ENCODE measurements at regions not wholly inside any gene's neighbourhood (a gene's known extent, or its start where the extent isn't known, plus 50 kb on each side); places are given as distances from the start of the nearest gene placed in this dataset.

DNA sequence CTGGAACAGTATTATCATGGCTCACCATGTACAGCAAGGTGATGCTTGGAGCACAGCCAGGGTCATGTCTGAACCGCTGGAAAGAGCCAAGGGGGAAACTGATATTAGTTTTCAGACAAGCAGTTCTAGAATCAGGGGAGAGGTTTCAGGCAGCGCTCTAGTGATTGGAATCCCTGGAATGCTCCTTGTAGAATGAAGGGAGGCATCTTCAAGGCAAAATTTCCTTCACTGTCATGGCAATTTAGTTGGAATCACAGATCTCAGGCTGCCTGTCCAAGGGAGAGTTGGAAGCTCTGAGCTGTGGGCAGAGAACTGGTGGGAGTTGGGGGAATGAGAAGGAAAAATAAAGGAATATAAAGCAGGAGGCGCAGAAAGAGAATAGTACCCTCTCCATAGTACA, 737.1 kb downstream of the PTPRU start:
- no peak for DNase-seq

DNA sequence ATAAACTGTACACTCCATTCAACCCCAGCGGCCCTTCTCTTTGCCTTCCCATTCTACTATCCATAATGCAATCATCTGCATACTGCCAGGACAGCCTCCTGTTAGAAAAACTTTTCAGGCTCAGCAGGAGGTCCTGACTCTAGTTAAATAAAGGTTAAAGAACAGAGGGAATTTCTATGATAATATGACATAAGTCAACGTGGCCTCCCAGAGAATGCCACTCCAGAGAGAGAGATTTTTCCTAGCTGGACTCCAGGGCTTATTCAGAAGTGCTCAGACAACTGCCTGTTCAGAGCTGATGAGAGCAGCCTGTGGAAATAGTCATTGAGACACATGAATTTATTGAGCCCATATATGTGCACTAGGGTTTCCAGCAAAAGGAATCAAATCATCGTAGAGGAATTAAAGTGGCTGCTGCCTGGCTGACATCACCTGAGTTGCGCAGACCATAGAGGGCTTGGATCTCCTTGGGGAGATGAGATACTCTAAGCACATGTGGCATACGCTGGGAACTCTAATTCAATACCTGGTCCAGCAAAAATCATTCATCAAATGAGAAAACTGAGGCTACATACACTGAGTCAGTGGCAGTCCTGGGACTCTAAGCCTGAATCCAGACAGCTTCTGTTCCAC, 736.2 kb downstream of the PTPRU start:
- DNase-seq = peak; percentile 7

- no peak for DNase-seq
These were observed 735.4 kb downstream of the PTPRU start for GRCh38 chr1:29971703-29972102.

- DNase-seq = peak; percentile 17
These were observed 734.5 kb downstream of the PTPRU start for GRCh38 chr1:29970747-29971325.

GRCh38 chr1:29969576-29969975, 733.3 kb downstream of the PTPRU start:
- DNase-seq = peak; percentile 4

DNA sequence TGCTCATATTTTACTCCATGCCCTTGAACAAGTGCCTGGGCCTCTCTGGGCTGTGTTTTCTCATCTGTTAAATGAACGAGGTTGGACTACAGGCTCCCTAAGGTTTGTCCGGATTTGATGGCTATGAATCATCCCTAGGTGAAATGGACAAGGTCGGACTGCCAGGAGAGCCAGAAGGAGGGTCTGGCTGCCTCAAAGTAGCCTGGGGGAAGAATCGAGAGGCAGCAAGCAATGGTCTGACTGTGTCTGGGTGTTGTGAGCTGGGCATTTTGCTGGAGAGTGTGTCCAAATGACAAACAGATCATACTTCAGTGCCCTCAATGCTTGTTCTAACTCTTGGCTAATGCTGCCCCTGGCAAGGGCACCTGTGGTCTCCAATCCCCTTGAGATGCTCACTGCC, 730.9 kb downstream of the PTPRU start:
- DNase-seq = peak; percentile 26

DNA sequence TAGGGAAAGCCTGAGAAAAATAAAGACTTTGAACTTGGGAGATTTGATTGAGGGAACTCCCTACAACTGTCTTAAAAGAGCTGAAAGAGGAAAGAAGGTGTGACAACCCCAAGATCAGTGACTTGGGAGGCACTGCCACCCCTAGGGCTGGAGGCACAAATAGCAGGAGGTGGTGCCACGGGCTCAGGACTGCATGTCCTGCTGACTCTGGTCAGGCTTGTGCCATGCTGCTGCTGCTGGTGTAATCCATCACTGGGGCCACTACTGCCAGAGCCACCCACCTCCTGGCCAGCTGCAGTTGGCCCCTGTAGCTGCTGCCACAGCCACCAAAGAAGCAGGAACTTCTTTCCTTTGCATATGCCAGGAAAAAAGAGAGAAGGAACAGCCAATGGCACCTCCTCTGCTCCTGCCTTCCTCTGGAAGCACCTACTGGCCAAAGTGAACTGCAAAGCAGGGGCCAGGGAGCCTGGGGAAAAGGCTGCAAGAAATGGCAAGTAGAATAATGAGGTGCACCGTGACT, 730.3 kb downstream of the PTPRU start:
- no peak for DNase-seq

GRCh38 chr1:29964718-29965533, 728.6 kb downstream of the PTPRU start:
- peak; percentile 21 for DNase-seq

GRCh38 chr1:29963946-29964345, 727.6 kb downstream of the PTPRU start:
- no peak for DNase-seq

GRCh38 chr1:29962831-29963247, 726.5 kb downstream of the PTPRU start:
- no peak for DNase-seq

DNA sequence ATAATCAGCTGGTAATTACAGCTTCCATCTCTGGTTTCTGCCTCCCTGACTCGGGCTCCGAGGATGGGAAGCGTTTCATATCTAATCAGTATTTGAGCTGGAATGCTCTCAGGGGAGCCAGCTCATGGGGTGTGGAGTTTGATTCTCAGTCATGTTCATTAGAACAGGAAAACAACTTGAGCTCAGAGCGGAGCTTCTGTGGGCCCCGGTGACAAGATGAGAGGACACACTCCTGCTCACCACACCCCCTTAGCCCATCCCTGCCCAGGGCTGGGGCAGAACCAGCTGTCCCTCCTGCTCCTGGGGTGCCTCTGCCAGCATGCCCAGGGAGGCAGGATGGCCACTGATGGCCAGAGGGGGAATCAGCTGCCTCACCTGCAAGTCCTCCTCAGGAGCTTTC, 726.0 kb downstream of the PTPRU start:
- DNase-seq = no peak

- no peak for DNase-seq
These were observed 725.2 kb downstream of the PTPRU start for GRCh38 chr1:29961293-29962059.

GRCh38 chr1:29960876-29961275, 724.6 kb downstream of the PTPRU start:
- no peak for DNase-seq

DNA sequence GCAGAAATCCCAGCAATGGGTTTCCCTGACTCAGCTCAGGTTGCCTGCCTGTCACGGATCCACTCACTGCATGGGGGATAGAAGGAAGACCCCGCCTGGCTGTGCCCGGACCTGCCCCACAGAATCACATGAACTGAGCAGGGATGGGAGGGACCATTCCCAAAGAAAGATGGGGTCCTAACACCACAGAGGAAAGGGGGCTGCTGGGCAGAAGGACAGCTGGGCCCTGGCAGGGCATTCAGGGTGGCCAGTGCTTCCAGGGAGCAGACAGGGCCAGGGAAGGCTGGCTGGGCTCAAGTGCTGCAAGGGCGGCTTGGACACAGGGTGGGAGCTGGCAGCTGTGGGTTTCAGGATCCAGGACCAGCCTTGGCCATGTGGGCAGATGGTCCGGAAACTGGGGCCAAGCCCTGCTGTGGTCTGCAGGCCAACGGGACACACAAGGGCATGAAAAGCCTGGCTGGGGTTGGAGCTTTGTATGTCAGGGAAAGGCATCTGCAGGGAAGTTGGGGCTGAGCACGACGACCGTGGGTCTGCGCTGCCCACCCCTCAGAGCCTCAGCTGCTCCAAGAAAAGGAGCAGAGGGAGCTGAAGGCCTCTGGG, 723.9 kb downstream of the PTPRU start:
- DNase-seq = no peak

- DNase-seq = no peak
These were observed 723.0 kb downstream of the PTPRU start for GRCh38 chr1:29959356-29959755.

GRCh38 chr1:29958271-29958670, 721.9 kb downstream of the PTPRU start:
- no peak for DNase-seq

- no peak for DNase-seq
These were observed 720.2 kb downstream of the PTPRU start for GRCh38 chr1:29956349-29957030.

GRCh38 chr1:29954591-29954990, 718.3 kb downstream of the PTPRU start:
- DNase-seq = no peak

DNA sequence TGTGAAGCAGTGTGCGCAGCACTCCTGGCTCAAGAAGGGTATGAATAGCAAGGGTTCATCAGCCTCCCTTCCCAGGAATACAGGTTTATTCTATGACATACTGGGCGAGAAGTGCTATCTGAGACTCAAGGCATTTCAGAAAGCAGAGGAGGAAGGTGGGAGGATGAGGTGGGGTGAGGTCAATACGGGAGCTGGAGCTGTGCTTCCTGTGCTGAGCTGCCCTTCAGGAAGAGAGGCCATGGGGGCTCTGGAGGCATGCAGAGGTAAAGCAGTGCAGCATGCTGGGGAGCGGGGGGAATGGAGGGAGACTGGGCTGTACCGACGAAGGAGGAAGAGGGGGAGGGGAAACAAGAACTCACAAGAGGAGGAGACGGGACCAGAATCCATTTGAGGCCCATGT, 717.6 kb downstream of the PTPRU start:
- DNase-seq = no peak

GRCh38 chr1:29949676-29950075, 713.4 kb downstream of the PTPRU start:
- no peak for DNase-seq

DNA sequence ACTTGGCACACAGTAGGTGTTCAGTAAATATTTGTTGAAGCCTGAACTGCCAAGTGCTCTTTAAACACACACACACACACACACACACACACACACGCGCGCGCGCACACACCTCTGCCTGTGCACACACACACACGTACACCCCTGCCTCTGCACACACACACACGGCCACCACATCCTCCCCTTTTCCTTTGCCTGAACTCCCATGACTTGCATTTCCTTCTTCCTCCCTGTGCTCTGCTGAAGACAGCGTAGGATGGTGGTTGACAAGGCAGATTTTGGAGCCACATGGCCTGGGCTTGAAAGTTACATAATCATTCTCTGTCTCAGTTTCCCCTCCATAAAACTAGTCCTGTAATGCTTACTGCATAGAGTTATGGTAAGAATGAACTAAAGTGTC, 712.3 kb downstream of the PTPRU start:
- DNase-seq = no peak

DNA sequence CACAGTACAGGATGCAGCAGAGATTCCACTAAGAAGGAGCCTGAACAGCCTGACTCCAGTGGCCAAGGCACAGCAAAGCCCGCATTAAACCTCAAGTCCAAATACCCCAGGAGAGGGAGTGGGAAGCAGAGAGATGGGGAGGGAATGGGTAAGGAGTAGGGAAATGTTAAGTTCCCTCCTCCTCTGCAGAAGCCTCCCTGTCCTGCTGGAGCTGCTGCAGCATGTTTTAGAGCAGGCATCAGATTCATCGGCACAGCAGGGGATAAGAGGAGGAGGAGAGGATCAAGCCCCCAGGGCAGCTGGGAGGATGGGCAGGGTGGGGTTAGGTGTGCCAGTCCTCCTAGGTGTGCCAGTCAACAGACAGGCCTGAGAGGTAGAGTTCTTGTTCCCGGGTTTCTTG, 709.7 kb downstream of the PTPRU start:
- no peak for DNase-seq

All from activated CD8-positive, alpha-beta memory T cell treated with anti-CD3 and anti-CD28 coated beads for 24 hours (primary cell).